ENCODE measurements at regions not wholly inside any gene's neighbourhood (a gene's known extent, or its start where the extent isn't known, plus 50 kb on each side); places are given as distances from the start of the nearest gene placed in this dataset.
A peak's percentile ranks its signal among the peaks of the same experiment; 100 is the strongest.

- in situ Hi-C loops (cut with MboI; ENCODE audit: low sequenced_read_pairs in 4 of 4), result no loop called here
- TF ChIP-seq POLR2A (IDR thresholded peaks at IDR 0.05) (no peak), CTCF (IDR thresholded peaks at IDR 0.05 in 4 of 5, conservative IDR thresholded peaks at IDR 0.05 in 1 of 5) (no peak)
- DNase-seq (no peak), ATAC-seq (no peak)
- Histone ChIP-seq H3K4me3 (no peak overlapping the region), H3K4me1 (no peaks in the 10 kb centered on the region), H3K9me3 (no peaks in the 10 kb centered on the region), H3K36me3 (no peaks in the 10 kb centered on the region), H3K27ac (no peak overlapping the region), H3K27me3 (no peaks in the 10 kb centered on the region)
- intact Hi-C loops (cut with DNase I; ENCODE audit: low total_unique reads), result no loop called here
Measured at GRCh38 chr20:37455659-37456058, 65.4 kb upstream of the NNAT start.

GRCh38 chr20:37456948-37457347 is 64.1 kb upstream of the NNAT start:
- Histone ChIP-seq H3K4me1 (no peaks in the 10 kb centered on the region), H3K4me3 (no peak overlapping the region), H3K36me3 (no peaks in the 10 kb centered on the region), H3K27me3 (no peaks in the 10 kb centered on the region), H3K9me3 (no peaks in the 10 kb centered on the region), H3K27ac (no peak overlapping the region)
- in situ Hi-C loops (cut with MboI; ENCODE audit: low sequenced_read_pairs in 4 of 4), result no loop called here
- DNase-seq (no peak), ATAC-seq (no peak)
- TF ChIP-seq CTCF (IDR thresholded peaks at IDR 0.05 in 4 of 5, conservative IDR thresholded peaks at IDR 0.05 in 1 of 5), result no peak
- no peak for TF ChIP-seq POLR2A (IDR thresholded peaks at IDR 0.05)
- intact Hi-C loops (cut with DNase I; ENCODE audit: low total_unique reads), result no loop called here

- Histone ChIP-seq H3K27ac (no peak overlapping the region), H3K4me1 (no peaks in the 10 kb centered on the region), H3K36me3 (no peaks in the 10 kb centered on the region), H3K27me3 (no peaks in the 10 kb centered on the region), H3K4me3 (no peak overlapping the region), H3K9me3 (no peaks in the 10 kb centered on the region)
- in situ Hi-C loops (cut with MboI; ENCODE audit: low sequenced_read_pairs in 4 of 4), result no loop called here
- no peak for TF ChIP-seq POLR2A (IDR thresholded peaks at IDR 0.05)
- TF ChIP-seq CTCF (IDR thresholded peaks at IDR 0.05 in 4 of 5, conservative IDR thresholded peaks at IDR 0.05 in 1 of 5), result no peak
- intact Hi-C loops (cut with DNase I; ENCODE audit: low total_unique reads), result no loop called here
- ATAC-seq (peak in 1 of 2 donors; percentile 58), DNase-seq (peak in 1 of 2 donors; percentile 43)
Measured at GRCh38 chr20:37457921-37458320, 63.1 kb upstream of the NNAT start.

- no peak for TF ChIP-seq CTCF (IDR thresholded peaks at IDR 0.05 in 4 of 5, conservative IDR thresholded peaks at IDR 0.05 in 1 of 5)
- no peak for TF ChIP-seq POLR2A (IDR thresholded peaks at IDR 0.05)
- ATAC-seq (no peak), DNase-seq (no peak)
- no peak overlapping the region for H3K27ac ChIP-seq
- H3K27me3 ChIP-seq, result no peaks in the 10 kb centered on the region
- intact Hi-C loops (cut with DNase I; ENCODE audit: low total_unique reads) (no loop called here), in situ Hi-C loops (cut with MboI; ENCODE audit: low sequenced_read_pairs in 4 of 4) (no loop called here)
- no peaks in the 10 kb centered on the region for H3K4me1 ChIP-seq
- H3K36me3 ChIP-seq, result no peaks in the 10 kb centered on the region
- H3K9me3 ChIP-seq, result no peaks in the 10 kb centered on the region
- H3K4me3 ChIP-seq, result no peak overlapping the region
Measured at GRCh38 chr20:37458761-37459160, 62.3 kb upstream of the NNAT start.

- TF ChIP-seq CTCF (IDR thresholded peaks at IDR 0.05 in 4 of 5, conservative IDR thresholded peaks at IDR 0.05 in 1 of 5) (no peak), POLR2A (IDR thresholded peaks at IDR 0.05) (no peak)
- intact Hi-C loops (cut with DNase I; ENCODE audit: low total_unique reads) (no loop called here), in situ Hi-C loops (cut with MboI; ENCODE audit: low sequenced_read_pairs in 4 of 4) (no loop called here)
- DNase-seq (no peak), ATAC-seq (no peak)
- no peaks in the 10 kb centered on the region for H3K9me3 ChIP-seq
- H3K4me3 ChIP-seq, result no peak overlapping the region
- H3K36me3 ChIP-seq, result no peaks in the 10 kb centered on the region
- H3K4me1 ChIP-seq, result no peaks in the 10 kb centered on the region
- H3K27me3 ChIP-seq, result no peaks in the 10 kb centered on the region
- no peak overlapping the region for H3K27ac ChIP-seq
Measured at GRCh38 chr20:37461405-37461804, 59.6 kb upstream of the NNAT start.

Measured in gastrocnemius medialis (tissue), 4 donors.